ENCODE measurements at regions not wholly inside any gene's neighbourhood (a gene's known extent, or its start where the extent isn't known, plus 50 kb on each side); places are given as distances from the start of the nearest gene placed in this dataset.
"Not testable (repeated sequence)": the region's sequence is repeated elsewhere in the genome, so short reads cannot be mapped to it uniquely, and the experiment has no call there.

DNA sequence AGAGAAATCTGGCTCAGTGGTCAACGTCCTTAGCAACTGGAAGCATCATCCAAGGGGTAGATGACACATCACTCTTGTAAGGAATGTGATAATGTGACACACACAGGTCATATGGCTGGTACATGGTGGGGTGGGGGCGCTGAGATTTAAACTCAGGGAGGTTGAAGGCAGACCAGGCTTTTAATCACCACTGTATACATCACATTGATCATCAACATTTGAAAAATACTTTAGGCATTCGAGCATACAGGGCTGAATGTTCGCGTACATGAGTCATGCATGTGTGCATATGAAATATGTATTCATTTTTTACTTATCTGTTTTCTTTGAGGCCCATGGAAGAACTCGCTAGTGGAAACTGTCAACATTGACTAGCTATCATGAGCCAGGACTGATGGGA, 976.4 kb downstream of the VRK1 start:
- DNase-seq, result no peak

DNA sequence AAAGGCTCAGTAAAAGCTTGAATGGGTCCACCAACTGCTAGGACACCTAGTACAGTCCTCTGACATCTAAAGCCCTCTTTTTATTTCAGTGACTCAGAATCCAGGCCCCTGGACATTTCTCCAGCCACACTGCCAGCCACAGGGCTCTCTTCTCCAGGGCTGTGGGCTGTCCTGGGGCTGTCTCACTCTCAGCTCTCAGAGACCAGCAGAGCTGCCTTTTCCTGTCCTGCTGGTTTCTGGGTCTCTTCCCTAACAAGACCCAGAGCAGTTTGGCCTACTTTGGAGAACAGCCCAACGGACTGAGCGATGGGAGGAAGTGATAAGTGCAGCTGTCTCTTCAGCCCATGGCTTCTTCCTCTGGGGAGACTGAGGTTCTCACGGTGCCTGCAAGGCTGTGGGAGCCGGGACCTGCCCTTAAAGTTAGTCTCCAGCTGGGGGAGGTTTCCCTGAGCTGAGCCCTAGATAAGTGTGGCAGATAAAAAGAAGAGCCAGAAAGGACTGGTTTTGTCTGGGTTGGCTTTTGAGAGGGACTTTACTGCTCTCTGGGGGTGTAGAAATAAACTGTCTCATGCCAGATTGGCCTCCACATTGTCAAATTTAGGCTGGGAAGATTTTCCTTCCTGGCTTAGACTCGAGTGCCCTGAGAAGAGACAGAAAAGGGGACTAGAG, 979.8 kb downstream of the VRK1 start:
- no peak for DNase-seq

DNA sequence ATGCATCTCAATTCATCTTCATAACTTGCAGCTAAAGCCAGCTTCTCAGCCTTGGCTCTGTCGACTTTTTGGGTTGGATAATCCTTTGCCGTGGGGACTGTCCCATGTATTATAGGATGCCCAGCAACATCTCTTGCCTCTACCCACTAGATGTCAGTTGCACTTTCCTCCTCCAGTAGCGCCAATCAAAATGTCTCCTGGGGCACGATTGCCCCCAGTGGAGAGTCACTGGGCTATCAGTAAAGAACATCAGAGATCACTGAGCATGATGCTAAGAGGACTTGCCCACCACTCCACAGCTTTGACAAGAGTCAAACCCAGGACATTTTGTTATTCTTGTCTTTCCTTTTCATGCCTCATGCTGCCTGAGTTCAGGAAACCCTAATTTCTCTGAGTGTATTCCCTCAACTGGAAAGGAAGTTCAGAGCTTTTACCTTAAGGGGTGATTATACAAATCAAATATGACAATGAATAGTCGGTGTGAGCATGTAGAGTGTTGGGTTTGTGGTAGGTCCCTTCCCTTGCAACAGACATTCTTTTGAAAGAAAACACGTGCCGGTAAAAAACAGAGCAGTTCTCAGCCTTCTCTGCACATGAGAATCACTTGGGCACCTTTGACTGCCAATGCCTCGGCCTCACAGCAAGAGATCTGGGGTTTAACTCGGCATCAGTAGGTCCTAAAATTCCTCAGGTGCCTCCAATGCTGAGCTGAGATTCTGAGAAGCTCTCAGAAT, 980.6 kb downstream of the VRK1 start:
- no peak for DNase-seq

- DNase-seq, result no peak
Observed at GRCh38 chr14:97779140-97779539, 982.0 kb downstream of the VRK1 start.

DNA sequence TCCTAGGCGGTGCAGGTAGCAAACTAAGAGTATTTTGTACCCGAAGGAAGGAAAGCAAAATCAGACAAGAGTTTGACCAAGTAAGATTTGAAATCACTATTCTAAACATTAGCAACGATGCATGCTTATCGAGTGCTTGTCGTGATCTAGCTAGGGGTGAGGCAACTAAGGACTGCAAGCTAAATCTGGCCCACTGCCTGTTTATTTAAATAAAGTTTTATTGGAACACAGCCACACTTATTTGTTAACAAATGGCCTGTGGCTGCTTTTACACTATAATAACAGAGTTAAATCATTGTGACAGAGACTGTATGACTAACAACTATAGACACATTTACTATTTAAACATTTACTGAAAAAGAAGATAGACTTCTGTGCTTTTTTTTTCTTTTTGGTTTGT, 983.6 kb downstream of the VRK1 start:
- DNase-seq, result no peak

- DNase-seq, result no peak
Observed at GRCh38 chr14:97781961-97782360, 984.8 kb downstream of the VRK1 start.

- no peak for DNase-seq
Observed at GRCh38 chr14:97782871-97783414, 985.8 kb downstream of the VRK1 start.

DNA sequence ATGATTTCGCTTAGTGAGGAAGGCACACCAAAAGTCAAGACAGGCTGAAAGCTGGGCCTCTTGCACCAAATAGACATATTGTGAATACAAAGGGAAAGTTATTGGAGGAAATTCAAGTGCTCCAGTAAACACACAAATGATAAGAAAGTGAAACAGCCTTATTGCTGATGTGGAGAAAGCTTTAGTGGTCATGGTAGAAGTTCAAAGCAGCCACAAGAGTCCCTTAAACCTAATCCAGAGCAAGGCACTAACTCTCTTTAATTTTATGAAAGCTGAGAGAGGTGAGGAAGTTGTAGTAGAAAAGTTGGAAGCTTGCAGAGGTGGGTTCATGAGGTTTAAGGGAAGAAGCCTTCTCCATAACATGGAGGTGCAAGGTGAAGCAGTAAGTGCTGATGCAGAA, 988.3 kb downstream of the VRK1 start:
- DNase-seq, result no peak

GRCh38 chr14:97788364-97788763, 991.2 kb downstream of the VRK1 start:
- DNase-seq, result no peak

- no peak for DNase-seq
Observed at GRCh38 chr14:97788846-97789526, 991.8 kb downstream of the VRK1 start.

DNA sequence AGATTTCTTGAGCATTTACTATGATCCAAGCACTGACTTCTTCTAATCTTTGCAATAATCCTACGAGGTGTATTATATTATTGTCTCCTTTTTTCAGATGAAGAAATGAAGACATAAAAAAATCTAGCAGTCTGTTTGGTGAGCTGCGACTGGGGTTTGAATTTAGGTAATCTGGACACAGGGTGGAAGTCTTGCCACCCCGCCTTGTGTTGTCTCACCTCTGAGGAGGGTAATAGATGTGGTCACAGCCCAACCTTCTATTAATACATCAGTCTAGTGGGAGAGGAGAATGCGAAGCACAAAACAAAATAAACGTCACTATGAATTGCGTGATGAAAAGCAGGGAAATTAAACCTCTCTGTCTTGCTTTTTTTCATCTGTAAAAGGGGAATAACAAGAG, 993.9 kb downstream of the VRK1 start:
- DNase-seq, result no peak

DNA sequence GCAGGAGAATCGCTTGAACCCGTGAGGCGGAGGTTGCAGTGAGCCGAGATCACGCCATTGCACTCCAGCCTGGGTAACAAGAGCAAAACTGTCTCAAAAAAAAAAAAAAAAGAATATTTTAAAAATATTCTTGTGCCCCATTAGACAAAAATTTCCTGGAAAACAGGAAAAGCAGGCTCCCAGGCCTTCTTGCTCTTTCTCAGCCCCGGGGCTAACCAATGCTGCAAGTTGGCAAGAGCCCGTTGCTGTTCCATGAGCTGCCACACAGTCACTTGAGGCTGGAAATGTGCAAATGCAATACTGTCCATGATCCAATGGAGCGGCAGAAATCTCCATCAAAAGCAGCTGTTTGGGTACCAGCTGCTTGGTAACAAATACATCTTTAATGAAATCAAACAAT, 994.7 kb downstream of the VRK1 start:
- DNase-seq, result no peak

DNA sequence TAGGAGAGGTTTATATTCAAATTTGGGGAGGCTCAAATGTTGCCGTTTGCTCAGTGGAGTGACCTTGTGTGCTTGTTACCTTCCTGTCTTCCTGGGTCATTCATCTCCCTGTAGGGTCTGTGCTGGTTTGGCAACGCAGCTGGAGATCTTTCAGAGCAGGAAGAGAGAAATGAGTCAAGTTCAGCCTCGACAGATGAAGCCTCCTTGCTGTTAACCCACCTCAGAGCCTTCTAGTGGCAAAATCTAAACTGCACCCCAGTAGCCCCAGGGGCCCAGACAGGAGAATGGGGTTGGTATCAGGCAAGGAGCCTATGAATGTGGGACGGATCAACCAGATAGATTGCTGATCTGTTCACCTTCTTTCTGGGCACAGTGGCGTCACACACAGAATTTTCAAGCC, 999.3 kb downstream of the VRK1 start:
- DNase-seq, result no peak

GRCh38 chr14:97798176-97798575, 1001.0 kb downstream of the VRK1 start:
- no peak for DNase-seq

DNA sequence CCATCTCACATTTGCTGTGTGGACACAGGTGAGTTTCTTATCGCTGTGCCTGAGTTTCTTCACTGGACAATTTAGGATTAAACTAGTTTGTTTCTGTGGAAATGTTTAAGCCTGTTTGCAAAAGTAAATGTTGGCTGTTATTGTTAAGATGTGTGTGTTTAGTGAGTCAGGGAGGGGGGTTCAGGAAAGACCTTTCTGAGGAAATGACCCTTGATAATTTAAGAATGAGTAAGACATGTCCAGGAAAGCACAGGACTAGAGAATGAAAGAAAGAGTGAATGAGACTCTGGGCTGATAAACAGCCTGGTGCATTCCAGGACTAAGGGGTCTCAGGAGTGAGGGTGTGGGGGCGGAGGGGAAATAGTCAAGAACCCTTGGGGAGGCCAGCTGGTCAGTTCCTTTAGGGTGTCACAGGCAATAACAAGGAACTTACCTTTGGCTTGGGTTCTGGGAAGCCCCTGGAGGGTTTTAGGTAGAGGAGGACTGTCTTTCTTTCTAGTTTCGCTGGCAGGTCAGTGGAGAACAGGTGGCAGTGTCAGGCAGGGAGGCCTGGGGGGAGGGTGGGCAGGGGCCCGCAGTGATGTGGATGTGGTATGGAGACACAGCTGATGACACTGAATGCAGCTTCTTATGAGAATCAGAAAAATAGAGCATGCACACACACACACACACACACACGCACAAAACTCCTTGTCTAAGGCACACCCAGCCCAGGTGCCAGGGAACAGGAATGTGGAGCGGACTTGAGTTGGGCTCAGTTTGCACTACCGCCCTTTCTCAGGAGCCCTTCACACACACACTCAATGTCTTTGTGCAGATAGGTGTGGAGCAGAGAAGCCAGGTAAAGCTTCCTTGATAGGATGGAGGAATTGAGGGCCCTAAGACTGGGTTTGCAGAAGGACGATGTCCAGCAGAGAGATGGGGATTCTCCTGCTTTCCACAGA, 1005.5 kb downstream of the VRK1 start:
- no peak for DNase-seq

DNA sequence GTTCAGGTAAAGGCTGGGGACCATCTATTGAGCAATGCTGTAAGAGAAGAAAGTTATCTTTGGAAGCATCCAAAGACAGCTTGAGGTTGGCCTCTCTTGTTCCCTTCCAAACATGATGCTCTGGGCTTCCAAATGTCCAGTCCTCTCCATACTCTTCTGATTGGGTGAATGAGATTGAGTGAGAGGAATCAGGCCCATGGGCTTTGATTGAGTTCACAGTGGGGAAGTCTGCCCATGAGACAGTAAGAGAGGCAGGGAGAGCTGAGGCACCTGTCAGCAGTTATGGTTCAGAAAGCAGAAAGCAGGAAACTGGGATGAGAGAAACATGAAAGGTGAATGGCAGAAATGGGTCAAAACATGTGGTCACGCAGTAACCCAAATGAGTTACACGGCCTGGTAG, 1006.9 kb downstream of the VRK1 start:
- DNase-seq, result no peak

DNA sequence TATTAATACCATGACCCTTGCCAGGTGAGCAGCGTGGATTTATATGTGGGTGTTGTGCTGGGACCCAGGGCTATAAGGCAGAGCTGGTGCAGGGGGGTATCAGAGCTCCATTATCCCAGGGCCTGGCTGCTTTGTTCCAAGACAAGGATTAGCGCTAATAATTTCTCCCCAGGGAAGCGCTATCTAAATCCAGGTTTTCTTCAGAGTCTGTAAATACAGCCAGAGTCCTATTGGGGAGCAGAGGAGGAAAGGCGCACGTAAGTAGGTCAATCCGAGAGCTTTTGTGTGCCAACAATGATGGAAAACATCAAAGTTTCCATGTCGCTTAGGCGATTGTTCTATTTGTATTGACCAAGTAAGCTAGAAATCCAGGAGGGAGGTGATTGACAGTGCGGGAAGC, 1009.7 kb downstream of the VRK1 start:
- no peak for DNase-seq

DNA sequence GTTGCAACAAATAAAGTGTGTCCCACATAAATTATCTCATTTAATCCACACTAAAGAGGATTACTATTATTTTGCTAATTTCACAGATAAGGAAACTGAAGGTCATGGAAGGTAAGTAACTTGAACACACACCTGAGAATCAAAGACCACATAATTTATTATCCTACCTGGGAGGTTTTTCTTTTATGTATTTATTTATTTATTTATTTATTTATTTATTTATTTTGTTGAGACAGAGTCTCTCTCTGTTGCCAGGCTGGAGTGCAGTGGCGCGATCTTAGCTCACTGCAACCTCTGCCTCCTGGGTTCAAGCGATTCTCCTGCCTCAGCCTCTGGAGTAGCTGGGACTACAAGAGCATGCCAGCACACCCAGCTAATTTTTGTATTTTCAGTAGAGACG, 1011.4 kb downstream of the VRK1 start:
- DNase-seq, result not testable (repeated sequence)

DNA sequence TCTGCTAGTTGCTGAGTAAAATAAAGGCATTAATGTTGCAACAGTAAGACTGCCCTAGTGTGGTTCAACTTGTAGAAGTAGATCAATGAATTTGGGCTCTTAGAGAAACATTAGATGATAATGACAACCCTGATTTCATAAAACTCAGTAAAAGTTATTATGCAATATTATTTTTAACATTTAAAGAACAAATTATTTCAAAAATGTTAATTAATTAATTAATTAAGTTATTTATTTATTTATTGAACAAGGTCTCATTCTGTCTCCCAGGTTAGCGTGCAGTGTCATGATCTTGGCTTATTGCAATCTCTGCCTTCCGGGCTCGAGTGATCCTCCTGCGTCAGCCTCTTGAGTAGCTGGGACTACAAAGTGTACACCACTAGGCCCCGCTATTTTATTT, 1016.4 kb downstream of the VRK1 start:
- no peak for DNase-seq

GRCh38 chr14:97820781-97821180, 1023.6 kb downstream of the VRK1 start:
- no peak for DNase-seq

GRCh38 chr14:97824218-97824617, 1027.0 kb downstream of the VRK1 start:
- no peak for DNase-seq

- no peak for DNase-seq
Observed at GRCh38 chr14:97827746-97828145, 1030.6 kb downstream of the VRK1 start.

DNA sequence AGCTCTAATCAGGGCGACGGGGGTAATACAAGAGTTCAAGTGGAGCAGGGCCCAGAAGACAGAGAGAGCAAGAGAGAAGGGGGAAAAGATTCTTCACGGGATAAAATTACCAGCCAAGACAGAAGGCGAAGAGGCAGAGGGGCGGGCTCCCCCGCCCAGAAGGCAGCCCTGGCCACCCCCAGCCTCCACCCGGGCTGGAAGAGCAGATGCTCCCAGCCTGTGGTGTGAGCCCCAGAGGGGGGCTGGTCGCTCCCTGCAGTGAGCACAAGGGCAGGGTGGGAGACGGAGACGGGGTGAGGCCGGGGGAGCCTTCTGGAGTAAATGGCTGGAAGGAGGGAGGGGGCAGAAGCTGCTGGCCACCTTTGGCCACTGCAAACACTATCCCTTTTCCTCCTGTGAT, 1035.6 kb downstream of the VRK1 start:
- DNase-seq, result no peak

All from COR-L47 (cell line).